Mesothelial cell of epicardium (in vitro differentiated cells): ENCODE measurements at regions not wholly inside any gene's neighbourhood (a gene's known extent, or its start where the extent isn't known, plus 50 kb on each side); places are given as distances from the start of the nearest gene placed in this dataset.
"Not testable (repeated sequence)": the region's sequence is repeated elsewhere in the genome, so short reads cannot be mapped to it uniquely, and the experiment has no call there.

Experiments
- DNase-seq, 2 experiments: peaks; one replicate each; pipeline ENCODE4 v3.0.0; 2021; ENCODE audit warnings: low spot score in 2 of 2; ENCODE audit not compliant: unreplicated experiment in 2 of 2
- H3K27ac Mint-ChIP-seq: 2 replicates; pipeline ENCODE4 v1.8.0; 2021; ENCODE audit warnings: mixed read lengths
- H3K27me3 Mint-ChIP-seq: 2 replicates; pipeline ENCODE4 v1.8.0; 2021; ENCODE audit warnings: low read depth, mixed read lengths
- H3K36me3 Mint-ChIP-seq: 2 replicates; pipeline ENCODE4 v1.8.0; 2021; ENCODE audit warnings: mixed read lengths
- H3K4me1 Mint-ChIP-seq: 2 replicates; pipeline ENCODE4 v1.8.0; 2021; ENCODE audit warnings: mixed read lengths
- H3K4me3 Mint-ChIP-seq: 2 replicates; pipeline ENCODE4 v1.8.0; 2021; ENCODE audit warnings: mild to moderate bottlenecking, moderate library complexity, mixed read lengths
- H3K9me3 Mint-ChIP-seq: 2 replicates; pipeline ENCODE4 v1.8.0; 2021; ENCODE audit warnings: mixed read lengths
- CTCF ChIP-seq: fragments of 200-600 bp; sonication (generic); IDR thresholded peaks from one replicate; pipeline ENCODE4 v1.5.0; 2021; ENCODE audit warnings: antibody characterized with exemption; ENCODE audit not compliant: unreplicated experiment

GRCh38 chr3:147299656-147300055 is 106.7 kb downstream of the ZIC4 start:
- no peak overlapping the region for H3K4me3 Mint-ChIP-seq
- H3K9me3 Mint-ChIP-seq: peaks cover 4% of the 10 kb centered on the region
- no peak for TF ChIP-seq CTCF
- H3K27ac Mint-ChIP-seq: no peak overlapping the region
- peaks cover 16% of the 10 kb centered on the region for H3K4me1 Mint-ChIP-seq
- no peaks in the 10 kb centered on the region for H3K36me3 Mint-ChIP-seq
- no peak for DNase-seq
- no peaks in the 10 kb centered on the region for H3K27me3 Mint-ChIP-seq

- no peaks in the 10 kb centered on the region for H3K36me3 Mint-ChIP-seq
- H3K9me3 Mint-ChIP-seq: no peaks in the 10 kb centered on the region
- H3K27ac Mint-ChIP-seq: peak overlapping the region; percentile 92
- DNase-seq: no peak
- H3K27me3 Mint-ChIP-seq: no peaks in the 10 kb centered on the region
- H3K4me3 Mint-ChIP-seq: no peak overlapping the region
- H3K4me1 Mint-ChIP-seq: peaks cover 16% of the 10 kb centered on the region
- TF ChIP-seq CTCF: no peak
Measured at GRCh38 chr3:147298511-147298982, 107.8 kb downstream of the ZIC4 start.

- no peaks in the 10 kb centered on the region for H3K9me3 Mint-ChIP-seq
- DNase-seq: no peak
- H3K27ac Mint-ChIP-seq: peak overlapping the region; percentile 92
- H3K36me3 Mint-ChIP-seq: no peaks in the 10 kb centered on the region
- H3K4me3 Mint-ChIP-seq: no peak overlapping the region
- H3K27me3 Mint-ChIP-seq: no peaks in the 10 kb centered on the region
- peaks cover 16% of the 10 kb centered on the region for H3K4me1 Mint-ChIP-seq
- no peak for TF ChIP-seq CTCF
Measured at GRCh38 chr3:147297761-147298350, 108.5 kb downstream of the ZIC4 start.

DNA sequence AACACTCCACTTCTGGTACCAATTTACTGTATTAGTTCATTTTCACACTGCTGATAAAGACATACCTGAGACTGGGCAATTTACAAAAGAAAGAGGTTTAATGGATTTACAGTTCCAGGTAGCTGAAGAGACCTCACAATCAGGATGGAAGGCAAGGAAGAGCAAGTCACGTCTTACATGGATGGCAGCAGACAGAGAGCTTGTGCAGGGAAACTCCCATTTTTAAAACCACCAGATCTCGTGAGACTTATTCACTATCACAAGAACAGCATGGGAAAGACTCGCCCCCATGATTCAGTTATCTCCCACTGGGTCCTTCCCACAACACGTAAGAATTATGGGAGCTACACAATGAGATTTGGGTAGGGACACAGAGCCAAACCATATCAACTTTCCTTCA is 119.0 kb downstream of the ZIC4 start:
- H3K4me1 Mint-ChIP-seq, DNase-seq, H3K4me3 Mint-ChIP-seq, H3K27me3 Mint-ChIP-seq, H3K36me3 Mint-ChIP-seq, H3K27ac Mint-ChIP-seq: not testable (repeated sequence)
- H3K9me3 Mint-ChIP-seq: peaks cover 14% of the 10 kb centered on the region

- Mint-ChIP-seq H3K4me1 (no peaks in the 10 kb centered on the region), H3K27ac (no peak overlapping the region)
- no peak for DNase-seq
Measured at GRCh38 chr3:147269907-147270306, 136.4 kb downstream of the ZIC4 start.

DNA sequence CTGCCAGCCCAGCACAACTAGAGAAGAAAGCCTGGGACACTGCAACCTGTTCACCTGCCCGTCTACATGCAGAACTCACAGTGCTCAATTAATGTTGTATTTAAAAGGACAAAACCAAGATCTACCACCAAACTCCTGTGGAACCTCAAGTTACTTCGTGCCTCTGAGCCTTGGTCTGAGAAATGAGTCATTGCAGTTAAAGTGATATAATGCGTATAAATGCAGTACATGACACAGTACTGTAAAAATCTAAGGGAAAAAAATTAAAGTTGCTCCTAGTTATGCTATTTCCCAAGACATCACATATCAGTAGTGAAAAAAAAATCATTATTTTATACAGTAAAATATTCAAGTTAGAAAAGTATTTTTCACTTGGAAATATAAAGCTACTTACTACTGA is 138.9 kb downstream of the ZIC4 start:
- H3K36me3 Mint-ChIP-seq: no peaks in the 10 kb centered on the region
- DNase-seq: no peak
- H3K4me3 Mint-ChIP-seq: no peak overlapping the region
- no peak for TF ChIP-seq CTCF
- peaks cover 13% of the 10 kb centered on the region for H3K9me3 Mint-ChIP-seq
- no peaks in the 10 kb centered on the region for H3K4me1 Mint-ChIP-seq
- no peak overlapping the region for H3K27ac Mint-ChIP-seq
- H3K27me3 Mint-ChIP-seq: peaks cover 1% of the 10 kb centered on the region

More at GRCh38 chr3:147269907-147270306, 136.4 kb downstream of the ZIC4 start:
- Mint-ChIP-seq H3K27me3 (peaks cover 1% of the 10 kb centered on the region), H3K36me3 (no peaks in the 10 kb centered on the region), H3K9me3 (peaks cover 27% of the 10 kb centered on the region), H3K4me3 (no peak overlapping the region)
- TF ChIP-seq CTCF: no peak
